GM12878 (cell line): ENCODE measurements at regions not wholly inside any gene's neighbourhood (a gene's known extent, or its start where the extent isn't known, plus 50 kb on each side); places are given as distances from the start of the nearest gene placed in this dataset.

ENCODE experiments used
- EGR1 ChIP-seq, 2 experiments: IDR thresholded peaks; 1 replicate in 1 of 2; 2 replicates in 1 of 2; pipeline ENCODE4 v1.6.1; 2011 to 2012; ENCODE audit warnings: low read depth in 2 of 2, low read length in 2 of 2, borderline replicate concordance in 1 of 2, mild to moderate bottlenecking in 1 of 2, moderate library complexity in 1 of 2
- FOS ChIP-seq: IDR thresholded peaks from 3 replicates; pipeline ENCODE4 v1.6.1; 2011; ENCODE audit warnings: borderline replicate concordance; ENCODE audit not compliant: insufficient read length; ENCODE audit errors: extremely low read depth
- NBN ChIP-seq: fragments of 450-650 bp; IDR thresholded peaks from 2 replicates; pipeline ENCODE4 v1.6.1; 2016
- NR2C1 ChIP-seq: fragments of 450-650 bp; IDR thresholded peaks from 2 replicates; pipeline ENCODE4 v1.6.1; 2017; ENCODE audit warnings: antibody characterized with exemption, mild to moderate bottlenecking, moderate library complexity
- SMAD5 ChIP-seq: IDR thresholded peaks from 2 replicates; pipeline ENCODE4 v1.6.1; 2016; ENCODE audit warnings: antibody characterized with exemption, low read depth
- YY1 ChIP-seq: IDR thresholded peaks from 2 replicates; pipeline ENCODE4 v1.6.1; 2011; ENCODE audit warnings: low read depth, mild to moderate bottlenecking, low read length
- ZBTB40 ChIP-seq: fragments of 450-650 bp; IDR thresholded peaks from 2 replicates; pipeline ENCODE4 v1.6.1; 2016; ENCODE audit warnings: mild to moderate bottlenecking, moderate library complexity, borderline replicate concordance
- TF ChIP-seq, protein P1 (sequence below): fragments of 450-650 bp; IDR thresholded peaks from 2 replicates; pipeline ENCODE4 v1.6.1; 2017; ENCODE audit warnings: mild to moderate bottlenecking, moderate library complexity
- TF ChIP-seq, protein P2 (sequence below): fragments of 150-350 bp; IDR thresholded peaks from 2 replicates; pipeline ENCODE4 v1.6.1; 2016; ENCODE audit warnings: low read depth, low read length

GRCh38 chr3:72282918-72283317 lies 498.0 kb upstream of the PROK2 start (continued):
- TF ChIP-seq, protein P1, sequence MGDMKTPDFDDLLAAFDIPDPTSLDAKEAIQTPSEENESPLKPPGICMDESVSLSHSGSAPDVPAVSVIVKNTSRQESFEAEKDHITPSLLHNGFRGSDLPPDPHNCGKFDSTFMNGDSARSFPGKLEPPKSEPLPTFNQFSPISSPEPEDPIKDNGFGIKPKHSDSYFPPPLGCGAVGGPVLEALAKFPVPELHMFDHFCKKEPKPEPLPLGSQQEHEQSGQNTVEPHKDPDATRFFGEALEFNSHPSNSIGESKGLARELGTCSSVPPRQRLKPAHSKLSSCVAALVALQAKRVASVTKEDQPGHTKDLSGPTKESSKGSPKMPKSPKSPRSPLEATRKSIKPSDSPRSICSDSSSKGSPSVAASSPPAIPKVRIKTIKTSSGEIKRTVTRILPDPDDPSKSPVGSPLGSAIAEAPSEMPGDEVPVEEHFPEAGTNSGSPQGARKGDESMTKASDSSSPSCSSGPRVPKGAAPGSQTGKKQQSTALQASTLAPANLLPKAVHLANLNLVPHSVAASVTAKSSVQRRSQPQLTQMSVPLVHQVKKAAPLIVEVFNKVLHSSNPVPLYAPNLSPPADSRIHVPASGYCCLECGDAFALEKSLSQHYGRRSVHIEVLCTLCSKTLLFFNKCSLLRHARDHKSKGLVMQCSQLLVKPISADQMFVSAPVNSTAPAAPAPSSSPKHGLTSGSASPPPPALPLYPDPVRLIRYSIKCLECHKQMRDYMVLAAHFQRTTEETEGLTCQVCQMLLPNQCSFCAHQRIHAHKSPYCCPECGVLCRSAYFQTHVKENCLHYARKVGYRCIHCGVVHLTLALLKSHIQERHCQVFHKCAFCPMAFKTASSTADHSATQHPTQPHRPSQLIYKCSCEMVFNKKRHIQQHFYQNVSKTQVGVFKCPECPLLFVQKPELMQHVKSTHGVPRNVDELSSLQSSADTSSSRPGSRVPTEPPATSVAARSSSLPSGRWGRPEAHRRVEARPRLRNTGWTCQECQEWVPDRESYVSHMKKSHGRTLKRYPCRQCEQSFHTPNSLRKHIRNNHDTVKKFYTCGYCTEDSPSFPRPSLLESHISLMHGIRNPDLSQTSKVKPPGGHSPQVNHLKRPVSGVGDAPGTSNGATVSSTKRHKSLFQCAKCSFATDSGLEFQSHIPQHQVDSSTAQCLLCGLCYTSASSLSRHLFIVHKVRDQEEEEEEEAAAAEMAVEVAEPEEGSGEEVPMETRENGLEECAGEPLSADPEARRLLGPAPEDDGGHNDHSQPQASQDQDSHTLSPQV = no peak
- no peak for TF ChIP-seq SMAD5
- no peak for TF ChIP-seq EGR1 (IDR thresholded peaks at IDR 0.05; ENCODE audit: borderline replicate concordance in 1 of 2, low read depth in 2 of 2, low read length in 2 of 2)
- TF ChIP-seq NR2C1 = no peak
- no peak for TF ChIP-seq NBN
- TF ChIP-seq, protein P2, sequence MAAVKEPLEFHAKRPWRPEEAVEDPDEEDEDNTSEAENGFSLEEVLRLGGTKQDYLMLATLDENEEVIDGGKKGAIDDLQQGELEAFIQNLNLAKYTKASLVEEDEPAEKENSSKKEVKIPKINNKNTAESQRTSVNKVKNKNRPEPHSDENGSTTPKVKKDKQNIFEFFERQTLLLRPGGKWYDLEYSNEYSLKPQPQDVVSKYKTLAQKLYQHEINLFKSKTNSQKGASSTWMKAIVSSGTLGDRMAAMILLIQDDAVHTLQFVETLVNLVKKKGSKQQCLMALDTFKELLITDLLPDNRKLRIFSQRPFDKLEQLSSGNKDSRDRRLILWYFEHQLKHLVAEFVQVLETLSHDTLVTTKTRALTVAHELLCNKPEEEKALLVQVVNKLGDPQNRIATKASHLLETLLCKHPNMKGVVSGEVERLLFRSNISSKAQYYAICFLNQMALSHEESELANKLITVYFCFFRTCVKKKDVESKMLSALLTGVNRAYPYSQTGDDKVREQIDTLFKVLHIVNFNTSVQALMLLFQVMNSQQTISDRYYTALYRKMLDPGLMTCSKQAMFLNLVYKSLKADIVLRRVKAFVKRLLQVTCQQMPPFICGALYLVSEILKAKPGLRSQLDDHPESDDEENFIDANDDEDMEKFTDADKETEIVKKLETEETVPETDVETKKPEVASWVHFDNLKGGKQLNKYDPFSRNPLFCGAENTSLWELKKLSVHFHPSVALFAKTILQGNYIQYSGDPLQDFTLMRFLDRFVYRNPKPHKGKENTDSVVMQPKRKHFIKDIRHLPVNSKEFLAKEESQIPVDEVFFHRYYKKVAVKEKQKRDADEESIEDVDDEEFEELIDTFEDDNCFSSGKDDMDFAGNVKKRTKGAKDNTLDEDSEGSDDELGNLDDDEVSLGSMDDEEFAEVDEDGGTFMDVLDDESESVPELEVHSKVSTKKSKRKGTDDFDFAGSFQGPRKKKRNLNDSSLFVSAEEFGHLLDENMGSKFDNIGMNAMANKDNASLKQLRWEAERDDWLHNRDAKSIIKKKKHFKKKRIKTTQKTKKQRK = no peak
- no peak for TF ChIP-seq FOS
- peak; percentile 57; the same call in 1 of the 2 replicates for TF ChIP-seq YY1
- no peak for TF ChIP-seq ZBTB40
- TF ChIP-seq, all 136 proteins: peak for 2
